SK-N-SH (cell line): ENCODE measurements at regions not wholly inside any gene's neighbourhood (a gene's known extent, or its start where the extent isn't known, plus 50 kb on each side); places are given as distances from the start of the nearest gene placed in this dataset.

Experiments
- CHD2 ChIP-seq: fragments of 150-350 bp; IDR thresholded peaks from 2 replicates; pipeline ENCODE4 v1.6.1; 2018; ENCODE audit warnings: low read length; ENCODE audit not compliant: partially characterized antibody
- CTCF ChIP-seq: fragments of 200-600 bp; sonication (generic); IDR thresholded peaks from 2 replicates; pipeline ENCODE4 v1.6.1; 2017; ENCODE audit warnings: antibody characterized with exemption, mild to moderate bottlenecking, moderate library complexity
- EP300 ChIP-seq, 2 experiments: IDR thresholded peaks; 2 replicates each; pipeline versions ENCODE4 v1.4.0 to v1.6.1; 2012; ENCODE audit warnings: borderline replicate concordance in 1 of 2, low read depth in 1 of 2, low read length in 1 of 2
- EZH2phosphoT487 ChIP-seq: fragments of 200-600 bp; sonication (generic); IDR thresholded peaks from 2 replicates; pipeline ENCODE4 v1.6.1; 2017; ENCODE audit warnings: low read depth, mixed run types, mild to moderate bottlenecking, antibody characterized with exemption, moderate library complexity, borderline replicate concordance
- FOSL2 ChIP-seq: IDR thresholded peaks from 2 replicates; pipeline ENCODE4 v1.4.0; 2012; ENCODE audit warnings: low read depth, mild to moderate bottlenecking, moderate library complexity, borderline replicate concordance
- MXI1 ChIP-seq: IDR thresholded peaks from 2 replicates; pipeline ENCODE4 v1.6.1; 2012; ENCODE audit warnings: mild to moderate bottlenecking, low read depth, low read length, improper control_type of control experiment
- NRF1 ChIP-seq: IDR thresholded peaks from 2 replicates; pipeline ENCODE4 v1.6.1; 2012; ENCODE audit warnings: low read depth, mild to moderate bottlenecking, low read length
- POLR2AphosphoS5 ChIP-seq: IDR thresholded peaks from 2 replicates; pipeline ENCODE4 v1.6.1; 2012; ENCODE audit warnings: low read depth, low read length
- RCOR1 ChIP-seq: fragments of 150-350 bp; IDR thresholded peaks from 2 replicates; pipeline ENCODE4 v1.6.1; 2017; ENCODE audit warnings: antibody characterized with exemption, low read length
- REST ChIP-seq: IDR thresholded peaks from 2 replicates; pipeline ENCODE4 v1.6.1; 2012; ENCODE audit warnings: mild to moderate bottlenecking, low read depth, low read length, moderate library complexity
- SMC3 ChIP-seq: IDR thresholded peaks from 2 replicates; pipeline ENCODE4 v1.6.1; 2012; ENCODE audit warnings: low read depth, low read length, improper control_type of control experiment
- TAF1 ChIP-seq: IDR thresholded peaks from 2 replicates; pipeline ENCODE4 v1.6.1; 2012; ENCODE audit warnings: low read depth, mild to moderate bottlenecking, low read length, moderate library complexity, borderline replicate concordance
- TEAD4 ChIP-seq: IDR thresholded peaks from 2 replicates; pipeline ENCODE4 v1.4.0; 2012; ENCODE audit warnings: mild to moderate bottlenecking, borderline replicate concordance; ENCODE audit not compliant: insufficient read depth
- USF1 ChIP-seq: IDR thresholded peaks from 2 replicates; pipeline ENCODE4 v1.4.0; 2012; ENCODE audit warnings: low read depth, borderline replicate concordance

GRCh38 chr5:172582940-172583339 is 58.1 kb upstream of the NEURL1B start:
- no peak for TF ChIP-seq TEAD4
- TF ChIP-seq CTCF, result no peak
- TF ChIP-seq EP300 (IDR thresholded peaks at IDR 0.05; ENCODE audit: borderline replicate concordance in 1 of 2, low read depth in 1 of 2, low read length in 1 of 2), result no peak
- TF ChIP-seq RCOR1, result no peak
- no peak for TF ChIP-seq POLR2AphosphoS5
- TF ChIP-seq NRF1, result no peak
- TF ChIP-seq REST, result no peak
- no peak for TF ChIP-seq FOSL2
- no peak for TF ChIP-seq SMC3
- no peak for TF ChIP-seq EZH2phosphoT487
- no peak for TF ChIP-seq MXI1
- no peak for TF ChIP-seq CHD2
- no peak for TF ChIP-seq USF1
- TF ChIP-seq TAF1, result no peak
